Trophoblast cell (in vitro differentiated cells and primary cell): ENCODE measurements at regions not wholly inside any gene's neighbourhood (a gene's known extent, or its start where the extent isn't known, plus 50 kb on each side); places are given as distances from the start of the nearest gene placed in this dataset.

Experiments
- DNase-seq, 2 donors: peaks; one replicate each; pipeline ENCODE4 v3.0.0-alpha.2; 2016
- H2AFZ ChIP-seq: 2 replicates; pipeline ENCODE4 v1.6.1; 2013; ENCODE audit warnings: low read length, moderate library complexity, mild to moderate bottlenecking; ENCODE audit not compliant: insufficient read depth, poor library complexity
- H2AK5ac ChIP-seq: 2 replicates; pipeline ENCODE4 v1.6.1; 2013; ENCODE audit warnings: mild to moderate bottlenecking, low read length
- H2BK120ac ChIP-seq: 2 replicates; pipeline ENCODE4 v1.6.1; 2013; ENCODE audit warnings: low read length, mild to moderate bottlenecking, moderate library complexity; ENCODE audit not compliant: insufficient read depth, poor library complexity
- H2BK12ac ChIP-seq: 2 replicates; pipeline ENCODE4 v1.6.1; 2013; ENCODE audit warnings: mild to moderate bottlenecking, low read length, moderate library complexity
- H2BK5ac ChIP-seq: 2 replicates; pipeline ENCODE4 v1.6.1; 2013; ENCODE audit warnings: low read length, low read depth, moderate library complexity, mild to moderate bottlenecking; ENCODE audit not compliant: poor library complexity
- H3K14ac ChIP-seq: 2 replicates; pipeline ENCODE4 v1.6.1; 2013; ENCODE audit warnings: mild to moderate bottlenecking, low read length
- H3K18ac ChIP-seq: 2 replicates; pipeline ENCODE4 v1.6.1; 2013; ENCODE audit warnings: mild to moderate bottlenecking, low read length
- H3K23ac ChIP-seq: 2 replicates; pipeline ENCODE4 v1.6.1; 2013; ENCODE audit warnings: low read length
- H3K27ac ChIP-seq: 2 replicates; pipeline ENCODE4 v1.5.1; 2013; ENCODE audit warnings: low read depth, mild to moderate bottlenecking, inconsistent platforms, low read length, moderate library complexity
- H3K27me3 ChIP-seq: 2 replicates; pipeline ENCODE4 v1.6.1; 2013; ENCODE audit warnings: inconsistent platforms, mild to moderate bottlenecking, low read length, moderate library complexity; ENCODE audit not compliant: insufficient read depth
- H3K36me3 ChIP-seq, 2 experiments: 1 replicate in 1 of 2; 2 replicates in 1 of 2; pipeline ENCODE4 v1.6.1; 2013; ENCODE audit warnings: low read length in 2 of 2, mild to moderate bottlenecking in 2 of 2, moderate library complexity in 1 of 2; ENCODE audit not compliant: insufficient read depth in 2 of 2, control insufficient read depth in 1 of 2
- H3K4ac ChIP-seq: 2 replicates; pipeline ENCODE4 v1.6.1; 2013; ENCODE audit warnings: low read depth, mild to moderate bottlenecking, low read length, moderate library complexity
- H3K4me1 ChIP-seq, 2 experiments: 1 replicate in 1 of 2; 2 replicates in 1 of 2; pipeline ENCODE4 v1.6.1; 2013; ENCODE audit warnings: low read length in 2 of 2, mild to moderate bottlenecking in 2 of 2, moderate library complexity in 1 of 2; ENCODE audit not compliant: insufficient read depth in 2 of 2, control insufficient read depth in 1 of 2
- H3K4me2 ChIP-seq: 2 replicates; pipeline ENCODE4 v1.6.1; 2013; ENCODE audit warnings: inconsistent platforms, mild to moderate bottlenecking, low read length, moderate library complexity
- H3K4me3 ChIP-seq: 2 replicates; pipeline ENCODE4 v1.5.1; 2013; ENCODE audit warnings: mild to moderate bottlenecking, low read depth, low read length, inconsistent platforms
- H3K79me1 ChIP-seq: one replicate; pipeline ENCODE4 v1.6.1; 2013; ENCODE audit warnings: low read length
- H3K79me2 ChIP-seq: 2 replicates; pipeline ENCODE4 v1.6.1; 2013; ENCODE audit warnings: low read length, mild to moderate bottlenecking; ENCODE audit not compliant: control insufficient read depth, insufficient read depth, poor library complexity
- H3K9ac ChIP-seq: 2 replicates; pipeline ENCODE4 v1.6.1; 2013; ENCODE audit warnings: mild to moderate bottlenecking, low read length
- H3K9me3 ChIP-seq: 2 replicates; pipeline ENCODE4 v1.6.1; 2013; ENCODE audit warnings: low read depth, mild to moderate bottlenecking, control low read depth, inconsistent platforms, low read length; ENCODE audit not compliant: insufficient read depth
- H4K12ac ChIP-seq: 2 replicates; pipeline ENCODE4 v1.6.1; 2013; ENCODE audit warnings: low read depth, mild to moderate bottlenecking, low read length, moderate library complexity
- H4K8ac ChIP-seq: 2 replicates; pipeline ENCODE4 v1.6.1; 2013; ENCODE audit warnings: low read depth, mild to moderate bottlenecking, low read length, moderate library complexity
- H4K91ac ChIP-seq: one replicate; pipeline ENCODE4 v1.6.1; 2013; ENCODE audit warnings: low read depth, mild to moderate bottlenecking, low read length, moderate library complexity
- WGBS: extraction: QIAGEN DNeasy Blood & Tissue Kit; methylation state at CpG from one replicate; pipeline ENCODE4 v1.1.7; 2013; ENCODE audit warnings: missing lambda C conversion rate; ENCODE audit not compliant: insufficient read length, insufficient coverage; ENCODE audit errors: extremely low coverage; 5-methylcytosine and 5-hydroxymethylcytosine counted together

DNA sequence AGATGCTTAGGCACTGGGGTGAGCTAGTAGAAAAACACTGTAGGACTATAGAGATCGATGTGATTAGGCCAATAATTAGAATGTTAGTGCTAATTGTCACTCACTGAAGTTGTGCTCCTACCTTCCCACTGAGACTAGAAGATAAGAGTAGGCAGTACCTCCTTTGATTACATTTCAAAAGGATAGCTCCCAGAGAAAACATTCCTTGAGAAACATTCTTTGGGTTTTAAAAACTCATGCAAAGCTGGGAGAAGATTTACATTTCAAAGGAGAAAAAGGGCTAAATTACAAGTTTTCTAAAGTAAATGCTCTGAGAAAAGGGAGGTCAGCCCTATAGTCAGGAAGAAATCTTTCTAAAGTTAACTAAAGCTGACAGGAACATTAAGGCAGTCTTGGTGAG is 860.3 kb upstream of the NDST4 start:
- H3K4ac ChIP-seq: no peak overlapping the region
- DNase-seq: no peak
- H3K79me1 ChIP-seq: no peaks in the 10 kb centered on the region
- no peak overlapping the region for H3K18ac ChIP-seq
- no peak overlapping the region for H2AK5ac ChIP-seq
- no peaks in the 10 kb centered on the region for H3K27me3 ChIP-seq
- H3K14ac ChIP-seq: no peak overlapping the region
- H2BK5ac ChIP-seq: no peak overlapping the region
- no peaks in the 10 kb centered on the region for H3K4me1 ChIP-seq
- no peak overlapping the region for H3K27ac ChIP-seq
- H4K8ac ChIP-seq: no peak overlapping the region
- no peaks in the 10 kb centered on the region for H3K79me2 ChIP-seq
- no peak overlapping the region for H4K12ac ChIP-seq
- H3K9me3 ChIP-seq: no peaks in the 10 kb centered on the region
- no peak overlapping the region for H3K9ac ChIP-seq
- no peak overlapping the region for H2BK120ac ChIP-seq
- H2BK12ac ChIP-seq: no peak overlapping the region
- no peak overlapping the region for H2AFZ ChIP-seq
- no CpG with 5 or more reads among the region's 1 CpG for WGBS
- no peak overlapping the region for H3K4me2 ChIP-seq
- no peaks in the 10 kb centered on the region for H3K36me3 ChIP-seq
- H4K91ac ChIP-seq: no peak overlapping the region
- no peak overlapping the region for H3K4me3 ChIP-seq
- H3K23ac ChIP-seq: no peak overlapping the region

DNA sequence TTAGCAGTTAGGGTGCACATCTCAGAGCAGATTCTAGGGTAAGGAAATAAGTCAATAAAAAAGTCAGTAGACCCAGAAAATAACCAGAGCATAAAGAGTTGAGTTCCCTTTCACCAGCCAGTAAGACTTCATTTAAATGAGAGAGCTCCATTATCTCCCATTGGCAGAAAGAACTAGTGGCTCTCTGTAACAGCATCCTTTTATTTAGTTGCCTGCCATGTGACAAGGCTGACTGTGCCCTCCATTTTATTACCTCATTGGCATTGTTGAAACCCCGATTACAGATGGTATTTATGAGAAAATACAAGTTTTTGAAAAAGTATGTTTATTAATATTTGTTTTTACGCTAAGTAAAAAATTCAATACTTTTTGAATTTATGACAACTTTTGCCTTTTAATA is 859.5 kb upstream of the NDST4 start:
- no peak overlapping the region for H3K27ac ChIP-seq
- H3K9me3 ChIP-seq: no peaks in the 10 kb centered on the region
- no CpG with 5 or more reads among the region's 2 CpGs for WGBS
- H2AK5ac ChIP-seq: no peak overlapping the region
- no peak overlapping the region for H3K18ac ChIP-seq
- H4K12ac ChIP-seq: no peak overlapping the region
- H2BK120ac ChIP-seq: no peak overlapping the region
- no peak overlapping the region for H3K4me3 ChIP-seq
- no peak overlapping the region for H2BK12ac ChIP-seq
- H2AFZ ChIP-seq: no peak overlapping the region
- no peaks in the 10 kb centered on the region for H3K27me3 ChIP-seq
- DNase-seq: no peak
- no peak overlapping the region for H4K91ac ChIP-seq
- no peak overlapping the region for H4K8ac ChIP-seq
- H3K4me2 ChIP-seq: no peak overlapping the region
- no peaks in the 10 kb centered on the region for H3K36me3 ChIP-seq
- H3K14ac ChIP-seq: no peak overlapping the region
- no peaks in the 10 kb centered on the region for H3K4me1 ChIP-seq
- no peaks in the 10 kb centered on the region for H3K79me1 ChIP-seq
- H3K4ac ChIP-seq: no peak overlapping the region
- no peaks in the 10 kb centered on the region for H3K79me2 ChIP-seq
- H2BK5ac ChIP-seq: no peak overlapping the region
- H3K23ac ChIP-seq: no peak overlapping the region
- no peak overlapping the region for H3K9ac ChIP-seq

DNA sequence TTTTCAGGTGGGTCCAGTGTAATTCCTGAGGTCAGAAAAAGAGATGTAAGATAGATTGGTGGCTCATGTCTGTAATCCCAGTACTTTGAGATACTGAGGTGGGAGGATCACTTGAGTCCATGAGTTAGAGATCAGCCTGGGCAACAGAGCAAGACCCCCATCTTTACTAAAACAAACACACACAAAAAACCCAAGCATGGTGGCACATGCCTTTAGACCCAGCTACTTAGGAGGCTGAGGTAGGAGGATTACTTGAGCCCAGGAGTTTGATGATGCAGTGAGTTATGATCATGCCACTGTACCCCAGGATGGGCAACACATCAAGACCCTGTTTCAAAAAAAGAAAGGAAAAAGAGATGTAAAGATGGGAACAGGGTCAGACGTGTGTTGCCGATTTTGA is 857.4 kb upstream of the NDST4 start:
- H3K4ac ChIP-seq: no peak overlapping the region
- H3K9ac ChIP-seq: no peak overlapping the region
- H3K23ac ChIP-seq: no peak overlapping the region
- H4K12ac ChIP-seq: no peak overlapping the region
- H3K4me2 ChIP-seq: no peak overlapping the region
- H3K36me3 ChIP-seq: no peaks in the 10 kb centered on the region
- H2BK12ac ChIP-seq: peak overlapping the region; percentile 29
- no peak overlapping the region for H4K8ac ChIP-seq
- H3K79me1 ChIP-seq: no peaks in the 10 kb centered on the region
- no peak overlapping the region for H3K4me3 ChIP-seq
- H2AFZ ChIP-seq: no peak overlapping the region
- H3K14ac ChIP-seq: no peak overlapping the region
- no peak overlapping the region for H2BK5ac ChIP-seq
- no peak for DNase-seq
- H3K18ac ChIP-seq: no peak overlapping the region
- no peak overlapping the region for H2BK120ac ChIP-seq
- no peaks in the 10 kb centered on the region for H3K4me1 ChIP-seq
- H4K91ac ChIP-seq: no peak overlapping the region
- no peaks in the 10 kb centered on the region for H3K79me2 ChIP-seq
- WGBS: no CpG with 5 or more reads among the region's 2 CpGs
- no peak overlapping the region for H2AK5ac ChIP-seq
- no peaks in the 10 kb centered on the region for H3K9me3 ChIP-seq
- no peak overlapping the region for H3K27ac ChIP-seq
- H3K27me3 ChIP-seq: no peaks in the 10 kb centered on the region

DNA sequence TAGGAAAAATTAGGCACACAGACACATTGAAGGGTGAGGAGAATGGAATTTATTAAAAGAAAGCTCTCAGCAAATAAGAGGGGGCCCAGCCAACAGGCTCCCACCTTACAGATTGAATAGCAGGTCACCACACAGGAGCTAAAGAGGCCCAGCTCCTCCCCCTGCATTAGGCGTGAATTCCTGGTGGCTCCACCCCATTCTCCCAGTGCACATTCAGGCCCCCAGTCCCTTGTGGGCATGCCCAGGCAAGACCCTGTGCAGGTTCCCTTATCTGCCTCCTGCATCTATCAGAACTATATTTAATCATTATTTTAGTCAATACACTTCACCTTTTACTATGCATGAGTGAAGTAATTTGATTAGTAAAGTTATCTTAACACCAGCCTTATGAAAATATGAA is 856.3 kb upstream of the NDST4 start:
- Histone ChIP-seq H4K12ac (no peak overlapping the region), H3K36me3 (no peaks in the 10 kb centered on the region), H2AFZ (no peak overlapping the region), H3K9ac (no peak overlapping the region), H3K23ac (no peak overlapping the region), H3K79me1 (no peaks in the 10 kb centered on the region), H3K27me3 (no peaks in the 10 kb centered on the region), H3K4ac (no peak overlapping the region), H4K91ac (no peak overlapping the region), H2BK5ac (no peak overlapping the region), H2BK120ac (peak overlapping the region; percentile 43), H3K18ac (no peak overlapping the region), H3K4me3 (no peak overlapping the region), H2BK12ac (no peak overlapping the region), H3K9me3 (no peaks in the 10 kb centered on the region), H2AK5ac (no peak overlapping the region), H4K8ac (peak overlapping the region; percentile 47), H3K14ac (no peak overlapping the region), H3K27ac (no peak overlapping the region), H3K4me2 (no peak overlapping the region), H3K79me2 (no peaks in the 10 kb centered on the region), H3K4me1 (no peaks in the 10 kb centered on the region)
- no peak for DNase-seq
- WGBS: no CpG with 5 or more reads among the region's 1 CpG
